ENCODE measurements at regions not wholly inside any gene's neighbourhood (a gene's known extent, or its start where the extent isn't known, plus 50 kb on each side); places are given as distances from the start of the nearest gene placed in this dataset.

DNA sequence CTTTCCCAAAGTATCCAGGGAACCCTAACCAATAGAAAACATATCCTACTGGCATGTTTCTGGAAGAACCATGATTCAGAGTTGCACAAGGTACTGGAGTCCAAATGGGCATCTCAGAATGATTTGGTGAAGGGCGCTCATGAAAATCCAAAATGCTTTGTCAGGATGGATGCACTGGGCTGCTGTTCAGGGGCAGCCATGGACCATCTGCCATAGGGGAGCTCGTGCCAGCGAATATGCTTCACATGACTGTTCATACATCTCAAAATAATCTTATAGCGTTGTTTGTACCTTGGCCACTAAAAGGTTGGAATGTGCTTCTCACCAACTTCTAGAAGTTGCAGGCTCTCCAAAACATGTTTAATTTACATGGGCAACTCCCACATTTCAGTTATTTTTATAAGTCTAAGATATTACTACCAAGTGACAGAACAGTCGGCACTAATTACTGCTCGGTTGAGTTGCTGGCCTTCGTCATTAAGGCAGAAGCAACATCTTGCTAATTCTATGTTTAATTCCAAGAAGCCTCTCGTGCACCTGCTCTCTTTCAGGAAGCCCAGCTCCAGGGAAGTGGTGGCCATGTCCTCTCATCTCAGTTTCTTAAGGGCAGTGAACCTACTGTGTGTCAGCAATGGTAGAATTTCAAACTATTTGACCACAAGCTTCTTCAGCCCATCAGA lies 1497.7 kb downstream of the TBC1D22A start:
- no peak for DNase-seq

DNA sequence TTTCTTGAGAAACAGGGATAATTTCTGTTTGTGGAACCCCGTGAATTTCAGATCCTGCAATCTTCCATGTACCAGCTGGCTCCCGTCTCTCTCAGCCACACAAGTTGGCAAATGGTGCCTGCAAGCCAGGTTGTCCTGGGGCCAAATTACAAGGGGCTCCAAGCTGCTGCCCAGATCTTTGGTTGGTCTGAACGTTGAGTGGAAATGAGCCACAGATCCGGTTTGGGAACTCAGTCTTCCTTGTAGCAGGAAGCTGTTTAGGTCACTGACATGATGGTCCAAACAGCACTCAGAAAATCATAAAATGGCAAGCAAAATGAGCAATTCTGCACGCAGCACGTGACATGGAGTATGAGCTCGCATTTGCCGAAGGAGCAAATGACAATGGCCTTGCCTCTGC lies 1496.4 kb downstream of the TBC1D22A start:
- DNase-seq = no peak

GRCh38 chr22:48258064-48258701 lies 1495.7 kb downstream of the TBC1D22A start:
- DNase-seq = no peak

DNA sequence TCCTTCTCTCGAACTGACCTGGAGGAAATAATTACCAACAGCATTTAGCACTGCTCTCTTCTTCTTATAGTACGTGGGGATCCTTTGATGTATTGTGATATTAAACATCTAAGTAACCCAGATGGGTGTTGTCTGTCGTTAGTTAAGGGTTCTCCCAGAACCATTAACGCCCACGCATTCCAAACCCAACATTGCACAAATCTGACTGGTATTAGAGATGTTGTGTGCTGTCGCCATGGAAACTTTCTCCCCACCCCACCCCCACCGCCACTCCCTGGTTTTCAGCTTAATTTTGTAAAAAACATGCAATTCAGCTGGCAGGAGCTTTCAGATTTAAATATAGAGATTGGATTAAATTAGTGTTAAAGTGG lies 1495.2 kb downstream of the TBC1D22A start:
- no peak for DNase-seq

DNA sequence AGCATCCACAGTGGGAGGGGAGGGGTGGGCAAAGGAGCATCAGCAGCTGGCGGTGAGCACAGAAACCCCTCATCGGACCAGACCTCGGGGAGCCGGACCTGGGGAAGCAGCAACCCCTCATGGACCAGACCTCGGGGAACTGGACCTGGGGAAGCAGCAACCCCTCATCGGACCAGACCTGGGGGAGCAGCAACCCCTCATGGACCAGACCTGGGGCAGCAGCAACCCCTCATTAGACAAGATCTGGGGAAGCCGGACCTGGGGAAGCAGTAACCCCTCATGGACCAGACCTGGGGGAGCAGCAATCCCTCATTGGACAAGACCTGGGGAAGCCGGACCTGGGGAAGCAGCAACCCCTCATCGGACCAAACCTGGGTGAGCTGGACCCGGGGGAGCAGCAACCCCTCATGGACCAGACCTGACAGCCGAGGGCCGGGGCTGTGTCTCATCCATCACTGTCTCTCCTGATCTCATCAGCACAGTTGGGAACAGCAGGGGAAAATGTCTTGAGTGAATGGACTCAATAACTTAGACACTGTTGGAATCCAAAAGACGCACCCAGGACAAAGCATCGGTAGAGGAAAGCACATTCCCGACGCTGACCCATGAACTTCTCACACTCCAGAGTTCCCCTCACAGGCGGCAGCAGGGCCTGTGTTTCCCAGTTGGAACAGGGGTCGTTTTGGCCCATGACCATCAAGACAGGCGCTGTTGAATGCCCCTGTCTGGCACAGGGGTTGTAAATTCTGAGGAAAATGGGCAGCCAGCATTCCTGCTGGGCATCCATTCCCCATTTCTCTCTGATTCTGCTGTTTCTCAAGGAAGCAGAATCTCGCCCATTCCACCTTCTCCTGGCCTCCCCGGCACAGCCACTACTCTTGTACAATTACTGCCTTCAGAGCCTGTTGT lies 1494.6 kb downstream of the TBC1D22A start:
- DNase-seq = no peak

GRCh38 chr22:48256041-48256739 lies 1493.7 kb downstream of the TBC1D22A start:
- no peak for DNase-seq

DNA sequence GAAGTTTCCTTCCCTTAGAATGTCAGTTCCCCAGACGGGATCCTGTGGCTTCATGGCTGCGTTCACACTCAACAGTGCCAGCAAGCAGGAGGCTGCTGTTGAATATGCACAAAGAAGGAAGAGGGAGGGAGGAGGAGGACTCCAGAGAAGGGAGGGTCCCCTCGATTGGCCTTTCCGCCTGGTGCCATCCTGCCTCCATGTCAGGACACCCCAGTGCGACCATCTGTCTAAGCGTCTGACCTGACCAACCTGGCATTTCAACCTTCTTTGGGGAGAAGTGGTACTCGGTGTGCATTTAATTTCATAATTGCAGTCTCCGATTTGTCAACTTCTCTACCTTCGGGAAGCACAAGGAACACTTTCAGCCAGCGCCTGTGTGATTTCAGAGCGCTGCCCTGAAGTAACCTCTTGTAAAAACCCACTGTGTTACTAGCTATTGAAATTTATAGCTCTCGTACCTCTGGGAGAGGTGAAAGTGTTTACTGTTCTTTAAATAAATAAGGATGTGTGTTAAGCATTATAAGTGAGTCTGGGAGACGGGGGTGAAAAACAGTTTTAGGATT lies 1491.9 kb downstream of the TBC1D22A start:
- DNase-seq = no peak

DNA sequence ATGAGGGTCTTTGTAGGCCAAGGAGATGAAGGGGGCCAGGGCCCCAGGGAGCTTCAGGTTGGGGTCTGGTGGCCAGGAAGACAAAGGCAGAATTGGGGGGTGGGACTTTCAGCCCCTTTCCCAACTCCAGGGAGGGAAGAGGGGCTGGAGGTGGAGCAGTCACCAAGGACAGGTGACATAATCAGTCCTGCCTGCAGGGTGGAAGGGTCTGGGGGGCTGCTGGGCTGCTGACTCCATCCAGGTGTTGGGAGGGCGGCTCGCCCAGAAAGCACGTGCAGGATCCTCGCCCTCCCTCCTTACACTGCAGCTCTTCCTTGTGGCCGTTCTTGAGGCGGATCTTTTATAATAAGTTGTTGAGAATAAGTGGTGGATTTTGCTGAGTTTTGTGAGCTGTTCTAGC lies 1491.1 kb downstream of the TBC1D22A start:
- no peak for DNase-seq

- DNase-seq = no peak
These were observed 1490.7 kb downstream of the TBC1D22A start for GRCh38 chr22:48253136-48253535.

DNA sequence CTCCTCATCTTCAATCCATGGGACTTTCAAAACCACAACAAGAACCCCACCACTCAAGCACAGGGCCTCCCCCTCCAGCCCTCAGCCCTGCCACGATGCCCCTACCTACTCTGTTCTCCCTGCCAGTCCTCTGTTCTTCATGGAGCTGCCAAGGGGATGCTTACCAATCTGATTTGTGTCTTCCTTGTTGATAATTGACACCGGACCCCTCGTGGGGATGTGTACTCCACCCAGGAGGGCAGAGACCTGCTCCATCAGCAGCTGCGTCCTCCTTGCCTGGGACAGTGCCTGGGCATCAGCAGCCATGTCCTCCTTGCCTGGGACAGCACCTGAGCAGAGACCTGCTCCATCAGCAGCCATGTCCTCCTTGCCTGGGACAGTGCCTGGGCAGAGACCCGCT lies 1489.2 kb downstream of the TBC1D22A start:
- no peak for DNase-seq

DNA sequence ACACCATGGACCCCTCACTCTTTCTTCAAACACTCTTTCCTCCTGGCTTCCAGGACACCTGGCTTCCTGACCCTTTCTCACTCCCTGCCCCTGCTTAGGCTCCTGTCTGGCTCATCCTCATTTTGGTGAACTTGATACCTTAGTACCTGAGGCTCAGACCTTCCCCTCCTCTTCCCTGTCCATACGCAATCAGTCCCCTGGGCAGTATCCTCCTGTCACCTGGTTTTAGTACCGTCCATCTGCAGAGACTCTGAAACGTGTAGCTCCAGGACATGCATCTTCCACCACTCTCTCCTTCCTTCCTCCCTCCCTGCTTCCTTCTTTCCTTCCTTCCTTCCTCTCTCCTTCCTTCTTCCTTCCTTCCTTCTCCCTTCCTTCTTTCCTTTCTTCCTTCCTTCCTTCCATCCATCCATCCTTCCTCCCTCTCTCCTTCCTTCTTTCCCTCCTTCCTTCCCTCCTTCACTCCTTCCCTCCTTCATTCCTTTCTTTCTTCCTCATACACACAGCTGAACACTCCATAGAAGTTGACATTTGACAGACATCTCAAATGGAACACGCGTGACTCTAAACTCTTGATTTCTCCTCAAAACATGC lies 1488.6 kb downstream of the TBC1D22A start:
- DNase-seq = no peak

GRCh38 chr22:48250286-48250895 lies 1487.9 kb downstream of the TBC1D22A start:
- DNase-seq = no peak

- no peak for DNase-seq
These were observed 1487.3 kb downstream of the TBC1D22A start for GRCh38 chr22:48249713-48250268.

DNA sequence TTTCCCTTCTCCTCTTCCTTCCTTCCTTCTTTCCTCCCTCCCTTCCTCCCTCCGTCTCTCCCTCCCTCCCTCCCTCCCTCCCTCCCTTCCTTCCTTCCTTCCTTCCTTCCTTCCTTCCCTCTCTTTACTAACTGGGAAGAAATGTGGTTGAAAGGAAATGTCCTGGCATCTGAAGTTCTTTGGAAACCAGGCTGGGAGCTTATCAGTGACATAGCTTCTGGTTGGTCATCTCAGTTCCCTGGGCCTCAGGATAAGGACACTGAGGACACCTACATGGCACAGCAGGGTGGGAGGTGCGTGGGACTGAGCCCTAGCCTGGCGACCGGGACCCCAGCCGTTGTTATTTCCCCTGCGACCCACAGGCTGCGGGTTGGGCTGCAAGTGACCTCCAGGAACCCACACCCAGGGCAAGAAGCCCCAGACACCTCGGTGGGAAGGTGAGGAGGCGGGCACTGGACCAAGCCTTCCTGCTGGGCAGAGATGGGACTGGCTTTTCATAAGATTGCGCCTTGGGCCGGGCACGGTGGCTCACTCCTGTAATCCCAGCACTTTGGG lies 1486.5 kb downstream of the TBC1D22A start:
- no peak for DNase-seq

- no peak for DNase-seq
These were observed 1485.4 kb downstream of the TBC1D22A start for GRCh38 chr22:48247829-48248228.

DNA sequence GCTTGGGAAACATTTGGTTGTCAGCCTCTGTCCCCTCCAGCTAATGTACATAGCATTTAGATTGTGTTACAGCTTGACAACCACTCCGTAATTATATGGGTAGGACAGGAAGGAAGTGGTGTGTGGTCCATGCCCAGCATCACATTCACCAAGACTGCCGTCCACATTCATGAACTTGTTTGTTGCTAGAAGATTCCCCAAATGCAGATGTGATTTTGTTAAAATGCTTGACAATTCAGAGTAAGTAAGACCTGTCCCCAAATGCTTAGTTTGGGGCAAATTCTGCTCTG lies 1482.7 kb downstream of the TBC1D22A start:
- peak; percentile 45 for DNase-seq

GRCh38 chr22:48244388-48245195 lies 1482.1 kb downstream of the TBC1D22A start:
- no peak for DNase-seq

DNA sequence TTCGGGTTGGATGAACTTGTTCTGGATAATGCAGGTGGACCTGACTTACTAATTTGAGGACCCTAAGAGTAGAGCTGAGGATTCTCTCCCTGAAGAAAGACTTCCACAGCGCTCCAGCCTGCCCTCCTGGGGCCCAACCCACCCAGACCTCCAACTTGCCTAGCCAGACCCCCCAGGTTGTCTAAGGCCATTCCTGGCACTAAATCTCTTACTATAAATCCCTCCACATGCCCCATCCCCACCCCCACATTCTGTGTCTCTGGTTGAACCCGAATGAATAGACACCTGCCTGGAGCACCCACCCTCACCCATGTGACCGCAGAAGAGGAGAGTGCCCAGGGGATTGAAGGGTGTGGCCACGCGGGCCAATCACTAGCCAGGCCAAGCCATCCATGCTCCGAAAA lies 1480.0 kb downstream of the TBC1D22A start:
- no peak for DNase-seq

- DNase-seq = no peak
These were observed 1479.2 kb downstream of the TBC1D22A start for GRCh38 chr22:48241658-48242057.

GRCh38 chr22:48240935-48241230 lies 1478.4 kb downstream of the TBC1D22A start:
- no peak for DNase-seq

Data from femur (tissue), 1 donor.